ENCODE measurements at regions not wholly inside any gene's neighbourhood (a gene's known extent, or its start where the extent isn't known, plus 50 kb on each side); places are given as distances from the start of the nearest gene placed in this dataset.

GRCh38 chr1:234731569-234732085 is 121.6 kb upstream of the IRF2BP2 start:
- 74 to 78% methylated on average over 3 to 10 of the region's 10 CpGs for WGBS, 2 donors (ENCODE audit: low coverage in 1 of 2)
- peak overlapping the region in 1 of 4 donors; percentile 16 for H3K27ac ChIP-seq
- no peaks in the 10 kb centered on the region for H3K9me3 ChIP-seq
- TF ChIP-seq CTCF (IDR thresholded peaks at IDR 0.05) = no peak
- TF ChIP-seq EP300 (IDR thresholded peaks at IDR 0.05; ENCODE audit: low read depth) = no peak
- no peak for TF ChIP-seq POLR2A (IDR thresholded peaks at IDR 0.05)
- TF ChIP-seq POLR2AphosphoS5 (IDR thresholded peaks at IDR 0.05) = no peak
- in situ Hi-C loops (cut with MboI; ENCODE audit: low pct_ligation_motif_present in 1 of 4, low pct_unique_long_range_greater_than_20kb in 1 of 4, low sequenced_read_pairs in 3 of 4) = loop anchor here (10.0 to 25.0 kb wide), 2 partner anchors 93 to 106 kb away; no protein-coding TSS in a partner anchor
- H3K27me3 ChIP-seq = no peaks in the 10 kb centered on the region
- no peaks in the 10 kb centered on the region for H3K36me3 ChIP-seq
- no peak overlapping the region for H3K4me3 ChIP-seq
- intact Hi-C loops (cut with DNase I; ENCODE audit: low total_unique reads) = no loop called here
- DNase-seq = no peak
- H3K4me1 ChIP-seq = peaks cover 4 to 19% (median 10%) of the 10 kb centered on the region in 4 donors

- no peaks in the 10 kb centered on the region for H3K36me3 ChIP-seq
- H3K27ac ChIP-seq = peak overlapping the region in 1 of 4 donors; percentile 16
Observed at GRCh38 chr1:234730770-234731568, 121.0 kb upstream of the IRF2BP2 start.

GRCh38 chr1:234730475-234730769 is 120.4 kb upstream of the IRF2BP2 start:
- TF ChIP-seq POLR2AphosphoS5 (IDR thresholded peaks at IDR 0.05) (no peak), EP300 (IDR thresholded peaks at IDR 0.05; ENCODE audit: low read depth) (no peak), POLR2A (IDR thresholded peaks at IDR 0.05) (no peak), CTCF (IDR thresholded peaks at IDR 0.05) (no peak)
- Histone ChIP-seq H3K36me3 (no peaks in the 10 kb centered on the region), H3K27ac (no peak overlapping the region), H3K4me1 (peaks cover 16 to 31% (median 21%) of the 10 kb centered on the region in 4 donors), H3K9me3 (no peaks in the 10 kb centered on the region), H3K27me3 (no peaks in the 10 kb centered on the region), H3K4me3 (no peak overlapping the region)
- in situ Hi-C loops (cut with MboI; ENCODE audit: low pct_ligation_motif_present in 1 of 4, low pct_unique_long_range_greater_than_20kb in 1 of 4, low sequenced_read_pairs in 3 of 4) (loop anchor here (10.0 to 25.0 kb wide), 2 partner anchors 94 to 107 kb away; no protein-coding TSS in a partner anchor), intact Hi-C loops (cut with DNase I; ENCODE audit: low total_unique reads) (no loop called here)
- DNase-seq = no peak
- 83% methylated on average over 1 of the region's 1 CpG; no CpG with 5 or more reads in 1 of the 2 donors for WGBS, 2 donors (ENCODE audit: low coverage in 1 of 2)

More at GRCh38 chr1:234730770-234731568, 121.0 kb upstream of the IRF2BP2 start:
- DNase-seq = no peak
- WGBS, 2 donors (ENCODE audit: low coverage in 1 of 2) = 69 to 88% methylated on average over 4 to 6 of the region's 6 CpGs
- in situ Hi-C loops (cut with MboI; ENCODE audit: low pct_ligation_motif_present in 1 of 4, low pct_unique_long_range_greater_than_20kb in 1 of 4, low sequenced_read_pairs in 3 of 4) = loop anchor here (10.0 to 25.0 kb wide), 2 partner anchors 94 to 106 kb away; no protein-coding TSS in a partner anchor
- no peaks in the 10 kb centered on the region for H3K27me3 ChIP-seq
- intact Hi-C loops (cut with DNase I; ENCODE audit: low total_unique reads) = no loop called here
- no peak overlapping the region for H3K4me3 ChIP-seq
- H3K9me3 ChIP-seq = no peaks in the 10 kb centered on the region
- TF ChIP-seq CTCF (IDR thresholded peaks at IDR 0.05) (no peak), EP300 (IDR thresholded peaks at IDR 0.05; ENCODE audit: low read depth) (no peak), POLR2AphosphoS5 (IDR thresholded peaks at IDR 0.05) (no peak), POLR2A (IDR thresholded peaks at IDR 0.05) (no peak)
- peaks cover 11 to 26% (median 16%) of the 10 kb centered on the region in 4 donors for H3K4me1 ChIP-seq

Data from transverse colon (tissue), 4 donors.